PC-9 (cell line): ENCODE measurements at regions not wholly inside any gene's neighbourhood (a gene's known extent, or its start where the extent isn't known, plus 50 kb on each side); places are given as distances from the start of the nearest gene placed in this dataset.

Experiments used
- CTCF ChIP-seq: fragments of 200-600 bp; sonication (generic); conservative IDR thresholded peaks from 2 replicates; pipeline ENCODE4 v1.6.1; 2017; ENCODE audit warnings: mixed run types, antibody characterized with exemption, mild to moderate bottlenecking, moderate library complexity
- EZH2 ChIP-seq: fragments of 200-600 bp; sonication (generic); IDR thresholded peaks from 2 replicates; pipeline ENCODE4 v1.8.0; 2017; ENCODE audit warnings: antibody characterized with exemption, low read depth

- TF ChIP-seq CTCF (no peak), EZH2 (no peak)
These were observed 249.0 kb downstream of the TRIB2 start for GRCh38 chr2:12965540-12966269.
